DMS 273 (cell line): ENCODE measurements at regions not wholly inside any gene's neighbourhood (a gene's known extent, or its start where the extent isn't known, plus 50 kb on each side); places are given as distances from the start of the nearest gene placed in this dataset.
"Not testable (repeated sequence)": the region's sequence is repeated elsewhere in the genome, so short reads cannot be mapped to it uniquely, and the experiment has no call there.

ENCODE experiments used
- DNase-seq: peaks from one replicate; lab custom pipeline; 2025; ENCODE audit not compliant: unreplicated experiment; lab: John Stamatoyannopoulos, UW

- DNase-seq = no peak
These were observed 165.0 kb upstream of the CTSO start for GRCh38 chr4:156118507-156119220.

- no peak for DNase-seq
These were observed 164.1 kb upstream of the CTSO start for GRCh38 chr4:156117743-156118142.

GRCh38 chr4:156116991-156117390 is 163.3 kb upstream of the CTSO start:
- no peak for DNase-seq

GRCh38 chr4:156113138-156113765 is 159.6 kb upstream of the CTSO start:
- peak; percentile 13 for DNase-seq

- DNase-seq = no peak
These were observed 158.0 kb upstream of the CTSO start for GRCh38 chr4:156111686-156112085.

GRCh38 chr4:156109943-156110900 is 156.6 kb upstream of the CTSO start:
- peak; percentile 12 for DNase-seq

- not testable (repeated sequence) for DNase-seq
These were observed 155.4 kb upstream of the CTSO start for GRCh38 chr4:156109087-156109486.

- no peak for DNase-seq
These were observed 149.6 kb upstream of the CTSO start for GRCh38 chr4:156103311-156103710.

- no peak for DNase-seq
These were observed 148.7 kb upstream of the CTSO start for GRCh38 chr4:156102411-156102810.

- DNase-seq = no peak
These were observed 147.9 kb upstream of the CTSO start for GRCh38 chr4:156101571-156101970.

GRCh38 chr4:156100651-156101050 is 147.0 kb upstream of the CTSO start:
- no peak for DNase-seq

GRCh38 chr4:156098805-156099204 is 145.1 kb upstream of the CTSO start:
- DNase-seq = no peak

- DNase-seq = no peak
These were observed 131.4 kb upstream of the CTSO start for GRCh38 chr4:156085100-156085499.

- no peak for DNase-seq
These were observed 130.7 kb upstream of the CTSO start for GRCh38 chr4:156084373-156084772.

- DNase-seq = no peak
These were observed 120.3 kb upstream of the CTSO start for GRCh38 chr4:156073976-156074375.

- DNase-seq = no peak
These were observed 107.0 kb upstream of the CTSO start for GRCh38 chr4:156060661-156061060.

GRCh38 chr4:156053174-156053573 is 99.5 kb upstream of the CTSO start:
- no peak for DNase-seq

- DNase-seq = no peak
These were observed 98.5 kb upstream of the CTSO start for GRCh38 chr4:156052116-156052515.

GRCh38 chr4:156038772-156039171 is 85.1 kb upstream of the CTSO start:
- peak; percentile 1 for DNase-seq

GRCh38 chr4:156036496-156036895 is 82.8 kb upstream of the CTSO start:
- DNase-seq = no peak

GRCh38 chr4:156029691-156030090 is 76.0 kb upstream of the CTSO start:
- DNase-seq = no peak

GRCh38 chr4:156021298-156021697 is 67.6 kb upstream of the CTSO start:
- DNase-seq = no peak
